Mucosa of rectum (tissue), 2 donors: ENCODE measurements at regions not wholly inside any gene's neighbourhood (a gene's known extent, or its start where the extent isn't known, plus 50 kb on each side); places are given as distances from the start of the nearest gene placed in this dataset.

Experiments used
- H3K27ac ChIP-seq, 2 donors: one replicate each; pipeline ENCODE4 v1.7.0; 2013; ENCODE audit warnings: inconsistent platforms in 2 of 2, low read depth in 2 of 2, low read length in 2 of 2
- H3K27me3 ChIP-seq, 2 donors: one replicate each; pipeline ENCODE4 v1.7.0; 2013; ENCODE audit warnings: low read length in 2 of 2; ENCODE audit not compliant: control insufficient read depth in 2 of 2, insufficient read depth in 2 of 2
- H3K36me3 ChIP-seq, 2 donors: one replicate each; pipeline ENCODE4 v1.7.0; 2013; ENCODE audit warnings: low read length in 2 of 2; ENCODE audit not compliant: control insufficient read depth in 2 of 2, insufficient read depth in 2 of 2
- H3K4me1 ChIP-seq, 2 donors: one replicate each; pipeline ENCODE4 v1.7.0; 2013; ENCODE audit warnings: low read length in 2 of 2, mild to moderate bottlenecking in 1 of 2; ENCODE audit not compliant: control insufficient read depth in 2 of 2, insufficient read depth in 2 of 2
- H3K4me3 ChIP-seq, 2 donors: one replicate each; pipeline ENCODE4 v1.7.0; 2013; ENCODE audit warnings: low read length in 2 of 2
- H3K9ac ChIP-seq, 2 donors: one replicate each; pipeline ENCODE4 v1.7.0; 2013; ENCODE audit warnings: low read length in 2 of 2, low read depth in 1 of 2, mild to moderate bottlenecking in 1 of 2
- H3K9me3 ChIP-seq, 2 donors: one replicate each; pipeline ENCODE4 v1.7.0; 2013; ENCODE audit warnings: low read length in 2 of 2; ENCODE audit not compliant: control insufficient read depth in 2 of 2
- donor health status: healthy.
- donor health status: Normal muscosa, but diverticular disease.

DNA sequence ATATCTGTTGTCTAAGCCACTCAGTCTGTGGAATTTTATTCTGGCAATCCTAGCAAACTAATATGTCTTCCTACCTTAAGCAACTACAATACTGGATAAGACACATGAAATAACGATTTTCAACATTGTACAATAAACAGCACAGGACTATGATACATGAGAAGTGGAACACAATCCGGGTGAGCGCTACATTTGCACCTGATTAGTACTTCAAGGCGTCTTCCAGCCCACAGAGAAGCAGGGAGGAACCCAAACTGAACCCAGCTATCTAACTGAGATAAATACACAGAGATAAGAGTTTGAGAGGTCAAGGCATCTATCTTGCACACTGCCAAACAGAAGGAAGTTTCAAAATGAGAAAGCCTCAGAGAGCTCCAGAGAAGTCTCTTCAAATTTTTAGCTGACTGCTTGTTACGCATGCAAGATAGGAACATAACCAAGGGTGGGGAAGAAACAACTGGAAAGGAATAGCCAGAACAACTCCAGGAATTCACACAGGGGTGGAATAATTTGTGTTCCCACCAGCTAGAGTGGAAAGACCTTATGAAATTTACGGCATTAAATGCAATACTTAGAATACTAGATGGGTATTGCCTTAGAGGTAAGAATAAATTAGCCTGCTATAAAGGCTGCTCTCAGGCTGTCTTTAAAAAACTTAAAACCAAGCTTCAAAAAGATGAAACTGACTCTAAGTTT, 481.8 kb downstream of the MTRR start:
- no peak overlapping the region for H3K9ac ChIP-seq
- no peak overlapping the region for H3K27ac ChIP-seq
- H3K9me3 ChIP-seq, result no peaks in the 10 kb centered on the region
- H3K4me3 ChIP-seq, result no peak overlapping the region
- H3K36me3 ChIP-seq, result no peaks in the 10 kb centered on the region
- H3K27me3 ChIP-seq, result no peaks in the 10 kb centered on the region
- no peaks in the 10 kb centered on the region for H3K4me1 ChIP-seq

DNA sequence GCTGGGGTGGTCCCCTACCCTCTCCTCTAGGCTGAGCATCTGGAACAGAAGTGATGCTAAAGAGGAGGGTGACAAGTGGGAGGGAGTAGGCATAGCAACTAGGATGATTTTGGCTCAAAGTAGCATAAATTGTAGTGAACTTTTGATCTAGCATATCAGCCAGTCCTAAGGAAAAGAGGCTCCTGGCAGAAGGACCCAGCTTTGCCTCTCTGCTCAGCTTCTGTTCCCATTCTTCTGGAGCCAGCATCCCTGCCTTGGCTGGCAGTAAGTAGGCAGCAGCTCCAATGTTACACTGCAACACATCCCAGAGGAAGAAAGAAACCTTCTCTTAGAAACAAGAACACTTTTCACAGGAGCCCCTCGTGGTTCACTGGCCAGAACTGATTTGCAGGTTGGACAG, 487.0 kb downstream of the MTRR start:
- no peak overlapping the region for H3K27ac ChIP-seq
- no peaks in the 10 kb centered on the region for H3K36me3 ChIP-seq
- H3K4me3 ChIP-seq, result no peak overlapping the region
- H3K4me1 ChIP-seq, result no peaks in the 10 kb centered on the region
- H3K9ac ChIP-seq, result no peak overlapping the region
- no peaks in the 10 kb centered on the region for H3K27me3 ChIP-seq
- no peaks in the 10 kb centered on the region for H3K9me3 ChIP-seq

- no peaks in the 10 kb centered on the region for H3K4me1 ChIP-seq
- H3K36me3 ChIP-seq, result no peaks in the 10 kb centered on the region
- H3K4me3 ChIP-seq, result no peak overlapping the region
- H3K27me3 ChIP-seq, result no peaks in the 10 kb centered on the region
- no peak overlapping the region for H3K27ac ChIP-seq
- H3K9ac ChIP-seq, result no peak overlapping the region
- no peaks in the 10 kb centered on the region for H3K9me3 ChIP-seq
These were observed 491.1 kb downstream of the MTRR start for GRCh38 chr5:8360012-8360411.

DNA sequence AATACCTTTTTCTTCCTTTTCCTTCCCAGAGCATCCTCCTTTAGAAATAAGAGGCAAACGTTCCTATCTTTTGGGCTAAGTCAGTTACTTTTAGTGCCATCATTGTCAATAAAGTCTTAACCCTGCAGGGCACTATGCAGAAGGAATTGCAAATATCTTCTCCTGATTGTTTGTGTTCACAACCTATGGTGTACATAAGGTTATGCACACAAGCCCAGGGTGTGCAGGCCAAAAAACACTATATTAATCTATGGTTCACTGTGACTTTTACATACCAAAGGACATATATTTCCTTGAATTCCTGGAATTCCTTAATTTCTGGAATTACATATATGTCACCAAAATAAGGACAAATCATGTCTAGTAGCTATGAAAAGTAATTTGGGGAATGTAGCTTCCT, 493.5 kb downstream of the MTRR start:
- Histone ChIP-seq H3K4me3 (no peak overlapping the region), H3K27ac (no peak overlapping the region), H3K9ac (no peak overlapping the region), H3K36me3 (no peaks in the 10 kb centered on the region), H3K27me3 (no peaks in the 10 kb centered on the region), H3K9me3 (no peaks in the 10 kb centered on the region), H3K4me1 (no peaks in the 10 kb centered on the region)

DNA sequence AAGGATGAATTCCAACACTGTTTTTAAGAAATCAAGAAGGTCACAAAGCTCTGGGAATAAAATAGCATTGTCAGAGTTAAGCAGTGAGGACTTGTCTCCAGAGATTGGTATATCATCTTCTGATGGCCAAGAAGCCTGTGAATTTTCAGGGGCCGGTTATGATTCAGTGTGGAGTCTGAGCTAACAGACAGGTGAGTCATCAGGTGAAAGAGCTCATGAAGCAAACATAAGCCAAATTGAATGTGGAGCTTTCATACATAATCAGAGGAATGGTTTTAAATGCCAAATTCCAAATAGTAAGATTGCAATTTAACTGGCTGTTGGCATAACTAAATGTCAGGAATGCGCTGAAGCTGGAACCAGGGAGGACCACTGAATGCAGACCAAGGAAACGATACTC, 494.2 kb downstream of the MTRR start:
- Histone ChIP-seq H3K9me3 (no peaks in the 10 kb centered on the region), H3K27ac (no peak overlapping the region), H3K36me3 (no peaks in the 10 kb centered on the region), H3K27me3 (no peaks in the 10 kb centered on the region), H3K9ac (no peak overlapping the region), H3K4me3 (no peak overlapping the region), H3K4me1 (no peaks in the 10 kb centered on the region)

GRCh38 chr5:8366266-8366665, 497.3 kb downstream of the MTRR start:
- Histone ChIP-seq H3K36me3 (no peaks in the 10 kb centered on the region), H3K4me3 (no peak overlapping the region), H3K9me3 (no peaks in the 10 kb centered on the region), H3K9ac (no peak overlapping the region), H3K4me1 (no peaks in the 10 kb centered on the region), H3K27ac (no peak overlapping the region), H3K27me3 (no peaks in the 10 kb centered on the region)

DNA sequence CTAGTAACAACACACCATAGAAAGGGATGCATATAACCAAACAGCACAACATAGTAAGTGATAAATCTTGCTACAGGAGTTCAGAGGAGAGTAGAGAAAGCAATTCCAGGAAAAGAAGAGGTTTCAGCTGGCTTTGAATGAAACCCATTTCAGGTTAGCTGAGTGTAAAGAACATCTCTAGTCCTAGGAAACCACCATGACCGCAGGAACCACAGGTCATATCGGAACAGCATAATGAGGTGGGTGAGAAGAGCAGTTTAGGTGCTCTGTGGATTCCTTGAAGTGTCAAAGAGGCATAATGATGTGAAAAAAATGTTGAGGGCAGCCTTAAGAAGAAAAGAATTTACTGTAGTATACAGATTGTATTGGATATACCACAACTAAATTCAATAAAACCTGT, 507.5 kb downstream of the MTRR start:
- Histone ChIP-seq H3K4me1 (no peaks in the 10 kb centered on the region), H3K27ac (no peak overlapping the region), H3K36me3 (no peaks in the 10 kb centered on the region), H3K9me3 (no peaks in the 10 kb centered on the region), H3K9ac (no peak overlapping the region), H3K27me3 (no peaks in the 10 kb centered on the region), H3K4me3 (no peak overlapping the region)

GRCh38 chr5:8381972-8382371, 513.0 kb downstream of the MTRR start:
- H3K4me1 ChIP-seq, result no peaks in the 10 kb centered on the region
- H3K36me3 ChIP-seq, result no peaks in the 10 kb centered on the region
- no peak overlapping the region for H3K27ac ChIP-seq
- no peaks in the 10 kb centered on the region for H3K27me3 ChIP-seq
- no peak overlapping the region for H3K4me3 ChIP-seq
- H3K9me3 ChIP-seq, result no peaks in the 10 kb centered on the region
- H3K9ac ChIP-seq, result no peak overlapping the region

GRCh38 chr5:8382456-8382855, 513.5 kb downstream of the MTRR start:
- Histone ChIP-seq H3K27me3 (no peaks in the 10 kb centered on the region), H3K27ac (no peak overlapping the region), H3K9me3 (no peaks in the 10 kb centered on the region), H3K4me1 (no peaks in the 10 kb centered on the region), H3K36me3 (no peaks in the 10 kb centered on the region), H3K9ac (no peak overlapping the region), H3K4me3 (no peak overlapping the region)

DNA sequence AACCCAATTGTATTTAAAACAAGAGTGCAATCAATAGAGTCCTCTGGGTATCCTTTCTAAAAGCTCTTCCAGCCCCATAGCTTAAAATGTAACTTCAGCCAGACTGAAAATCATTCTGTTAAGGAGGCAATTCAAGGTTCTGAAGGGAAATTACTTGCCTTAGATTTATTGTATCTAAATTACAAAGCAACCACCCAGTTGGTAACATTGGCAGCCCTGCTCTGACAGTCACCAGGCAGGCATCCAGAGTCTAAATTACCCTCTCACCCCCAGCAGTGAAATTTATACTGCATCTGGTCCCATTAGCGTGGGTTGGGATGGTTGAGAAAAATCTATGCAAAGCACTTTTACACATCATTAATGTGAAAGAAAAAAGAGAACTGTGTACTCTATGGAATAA, 514.7 kb downstream of the MTRR start:
- Histone ChIP-seq H3K4me1 (no peaks in the 10 kb centered on the region), H3K9ac (no peak overlapping the region), H3K27me3 (no peaks in the 10 kb centered on the region), H3K9me3 (no peaks in the 10 kb centered on the region), H3K27ac (no peak overlapping the region), H3K4me3 (no peak overlapping the region), H3K36me3 (no peaks in the 10 kb centered on the region)
